ENCODE measurements at regions not wholly inside any gene's neighbourhood (a gene's known extent, or its start where the extent isn't known, plus 50 kb on each side); places are given as distances from the start of the nearest gene placed in this dataset.

- Histone ChIP-seq H3K9me3 (no peaks in the 10 kb centered on the region), H3K4me1 (no peaks in the 10 kb centered on the region)
- TF ChIP-seq CTCF (IDR thresholded peaks at IDR 0.05) (no peak), POLR2A (IDR thresholded peaks at IDR 0.05) (no peak), EP300 (IDR thresholded peaks at IDR 0.05) (no peak)
Measured at GRCh38 chr7:120097774-120098173, 175.2 kb upstream of the KCND2 start.

GRCh38 chr7:120108376-120108775 is 164.6 kb upstream of the KCND2 start:
- H3K36me3 ChIP-seq = no peaks in the 10 kb centered on the region
- H3K4me1 ChIP-seq = no peaks in the 10 kb centered on the region
- no peaks in the 10 kb centered on the region for H3K27me3 ChIP-seq
- TF ChIP-seq EP300 (IDR thresholded peaks at IDR 0.05) (no peak), POLR2A (IDR thresholded peaks at IDR 0.05) (no peak), CTCF (IDR thresholded peaks at IDR 0.05) (no peak)
- no peak overlapping the region for H3K27ac ChIP-seq
- no peak overlapping the region for H3K4me3 ChIP-seq
- peaks cover 0 to 12% (median 0%) of the 10 kb centered on the region in 4 donors for H3K9me3 ChIP-seq
- DNase-seq (ENCODE audit: low spot score in 2 of 2) = no peak

More at GRCh38 chr7:120097774-120098173, 175.2 kb upstream of the KCND2 start:
- H3K27me3 ChIP-seq = no peaks in the 10 kb centered on the region
- H3K36me3 ChIP-seq = no peaks in the 10 kb centered on the region
- H3K27ac ChIP-seq = no peak overlapping the region
- no peak overlapping the region for H3K4me3 ChIP-seq
- DNase-seq (ENCODE audit: low spot score in 2 of 2) = no peak

- H3K9me3 ChIP-seq = peaks cover 0 to 12% (median 2%) of the 10 kb centered on the region in 4 donors
- no peaks in the 10 kb centered on the region for H3K27me3 ChIP-seq
- DNase-seq (ENCODE audit: low spot score in 2 of 2) = no peak
- no peak overlapping the region for H3K27ac ChIP-seq
- H3K4me1 ChIP-seq = no peaks in the 10 kb centered on the region
- TF ChIP-seq CTCF (IDR thresholded peaks at IDR 0.05) (no peak), POLR2A (IDR thresholded peaks at IDR 0.05) (no peak), EP300 (IDR thresholded peaks at IDR 0.05) (no peak)
- WGBS, 2 donors = 78 to 81% methylated on average over 8 of the region's 8 CpGs
- H3K36me3 ChIP-seq = no peaks in the 10 kb centered on the region
- no peak overlapping the region for H3K4me3 ChIP-seq
Measured at GRCh38 chr7:120110169-120110568, 162.8 kb upstream of the KCND2 start.

- Histone ChIP-seq H3K27me3 (no peaks in the 10 kb centered on the region), H3K4me1 (no peaks in the 10 kb centered on the region), H3K27ac (no peak overlapping the region), H3K9me3 (peaks cover 0 to 12% (median 2%) of the 10 kb centered on the region in 4 donors), H3K4me3 (no peak overlapping the region), H3K36me3 (no peaks in the 10 kb centered on the region)
- no peak for DNase-seq (ENCODE audit: low spot score in 2 of 2)
- 79 to 82% methylated on average over 5 of the region's 5 CpGs for WGBS, 2 donors
- TF ChIP-seq CTCF (IDR thresholded peaks at IDR 0.05) = no peak
- no peak for TF ChIP-seq POLR2A (IDR thresholded peaks at IDR 0.05)
- no peak for TF ChIP-seq EP300 (IDR thresholded peaks at IDR 0.05)
Measured at GRCh38 chr7:120114626-120115025, 158.3 kb upstream of the KCND2 start.

GRCh38 chr7:120123528-120123927 is 149.4 kb upstream of the KCND2 start:
- Histone ChIP-seq H3K9me3 (no peaks in the 10 kb centered on the region), H3K36me3 (no peaks in the 10 kb centered on the region), H3K4me3 (no peak overlapping the region), H3K4me1 (no peaks in the 10 kb centered on the region), H3K27me3 (no peaks in the 10 kb centered on the region), H3K27ac (no peak overlapping the region)
- TF ChIP-seq POLR2A (IDR thresholded peaks at IDR 0.05) = no peak
- no peak for TF ChIP-seq CTCF (IDR thresholded peaks at IDR 0.05)
- TF ChIP-seq EP300 (IDR thresholded peaks at IDR 0.05) = no peak
- DNase-seq (ENCODE audit: low spot score in 2 of 2) = no peak
- 80 to 82% methylated on average over 1 of the region's 1 CpG for WGBS, 2 donors

Measured in tibial nerve (tissue), 4 donors.